GM13976 (cell line): ENCODE measurements at regions not wholly inside any gene's neighbourhood (a gene's known extent, or its start where the extent isn't known, plus 50 kb on each side); places are given as distances from the start of the nearest gene placed in this dataset.
"Not testable (repeated sequence)": the region's sequence is repeated elsewhere in the genome, so short reads cannot be mapped to it uniquely, and the experiment has no call there.

Experiments used
- DNase-seq: peaks from one replicate; pipeline ENCODE4 v3.0.0; 2012; ENCODE audit warnings: low spot score
- in situ Hi-C: fragments of 300-500 bp; cut with MboI; formaldehyde crosslinking; loops from one replicate; pipeline ENCODE4 v1.12.0; 2022; ENCODE audit warnings: low sequenced_read_pairs, mixed read lengths, inconsistent platforms; ENCODE audit not compliant: unreplicated experiment
- TF ChIP-seq, protein P1 (sequence below): IDR thresholded peaks from 2 replicates; pipeline ENCODE4 v1.5.1; 2012; ENCODE audit warnings: borderline replicate concordance, mild to moderate bottlenecking; ENCODE audit not compliant: insufficient read depth; ENCODE audit errors: extremely low read depth, missing control alignments, control extremely low read depth

DNA sequence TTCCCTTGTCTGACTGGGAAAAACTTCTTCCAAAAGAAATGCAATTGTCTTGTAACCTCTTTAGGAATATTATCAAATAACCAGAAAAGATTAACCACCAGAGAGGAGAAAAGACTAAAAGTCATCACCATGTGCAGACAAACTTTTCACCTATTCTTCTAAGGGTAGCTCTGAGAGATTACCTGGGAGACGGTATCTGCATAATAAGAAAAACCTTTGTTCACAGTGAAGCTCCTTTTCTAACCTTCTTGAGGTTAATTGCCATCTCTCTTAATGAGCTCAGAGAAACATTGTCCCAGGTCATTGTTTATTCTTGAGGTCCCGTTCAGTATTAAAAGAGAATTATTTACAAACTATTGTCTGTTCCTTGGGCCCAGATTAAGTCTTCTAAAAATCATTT is 1091.2 kb upstream of the LRRTM1 start:
- TF ChIP-seq, protein P1, sequence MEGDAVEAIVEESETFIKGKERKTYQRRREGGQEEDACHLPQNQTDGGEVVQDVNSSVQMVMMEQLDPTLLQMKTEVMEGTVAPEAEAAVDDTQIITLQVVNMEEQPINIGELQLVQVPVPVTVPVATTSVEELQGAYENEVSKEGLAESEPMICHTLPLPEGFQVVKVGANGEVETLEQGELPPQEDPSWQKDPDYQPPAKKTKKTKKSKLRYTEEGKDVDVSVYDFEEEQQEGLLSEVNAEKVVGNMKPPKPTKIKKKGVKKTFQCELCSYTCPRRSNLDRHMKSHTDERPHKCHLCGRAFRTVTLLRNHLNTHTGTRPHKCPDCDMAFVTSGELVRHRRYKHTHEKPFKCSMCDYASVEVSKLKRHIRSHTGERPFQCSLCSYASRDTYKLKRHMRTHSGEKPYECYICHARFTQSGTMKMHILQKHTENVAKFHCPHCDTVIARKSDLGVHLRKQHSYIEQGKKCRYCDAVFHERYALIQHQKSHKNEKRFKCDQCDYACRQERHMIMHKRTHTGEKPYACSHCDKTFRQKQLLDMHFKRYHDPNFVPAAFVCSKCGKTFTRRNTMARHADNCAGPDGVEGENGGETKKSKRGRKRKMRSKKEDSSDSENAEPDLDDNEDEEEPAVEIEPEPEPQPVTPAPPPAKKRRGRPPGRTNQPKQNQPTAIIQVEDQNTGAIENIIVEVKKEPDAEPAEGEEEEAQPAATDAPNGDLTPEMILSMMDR: no peak
- in situ Hi-C loops: no loop called here
- no peak for DNase-seq

GRCh38 chr2:81389203-81389602 is 1084.7 kb upstream of the LRRTM1 start:
- DNase-seq: no peak
- in situ Hi-C loops: no loop called here
- TF ChIP-seq, protein P1: peak; percentile 21

DNA sequence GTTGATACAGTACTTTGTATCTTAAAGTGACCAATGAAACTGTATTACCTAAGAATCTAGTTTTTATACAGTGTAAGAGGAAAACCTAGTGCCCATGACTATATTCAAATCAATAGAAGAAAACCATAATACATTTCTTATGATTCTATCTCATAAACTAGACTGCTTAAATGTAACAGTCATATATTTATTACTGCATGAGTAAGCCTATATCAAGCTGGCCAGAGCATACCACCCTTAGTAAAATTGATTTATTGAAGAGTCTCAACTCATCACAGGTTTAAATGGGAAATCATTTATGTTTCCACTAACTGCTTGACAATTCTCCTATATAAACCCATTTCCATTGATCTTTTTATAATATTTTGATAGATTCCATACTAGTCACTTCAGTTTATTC is 1059.2 kb upstream of the LRRTM1 start:
- TF ChIP-seq, protein P1: no peak
- DNase-seq: no peak
- in situ Hi-C loops: no loop called here

- DNase-seq, in situ Hi-C loops: not testable (repeated sequence)
Measured at GRCh38 chr2:81362468-81362867, 1057.9 kb upstream of the LRRTM1 start.

DNA sequence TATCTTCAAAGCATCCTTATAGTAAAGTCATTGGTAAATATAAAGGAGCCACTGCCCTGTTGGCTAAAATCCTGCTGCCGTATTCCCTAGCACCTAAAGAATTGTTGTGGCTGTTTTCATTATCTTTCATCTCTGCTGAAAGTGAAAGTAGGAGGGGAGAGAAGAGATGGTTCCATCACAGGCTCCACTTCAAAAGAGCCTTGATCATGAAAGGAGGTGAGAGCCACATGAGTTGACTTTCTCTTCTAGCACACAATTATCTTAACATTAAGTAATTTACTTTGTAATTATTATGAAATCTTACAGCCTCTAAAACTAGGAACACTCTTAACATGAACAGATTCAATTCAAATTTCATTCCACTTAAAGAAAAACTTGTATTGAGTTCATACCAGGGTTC is 1050.9 kb upstream of the LRRTM1 start:
- DNase-seq: no peak
- TF ChIP-seq, protein P1: no peak
- in situ Hi-C loops: no loop called here

GRCh38 chr2:81334046-81334445 is 1029.5 kb upstream of the LRRTM1 start:
- TF ChIP-seq, protein P1: no peak
- no peak for DNase-seq
- in situ Hi-C loops: no loop called here

- in situ Hi-C loops: no loop called here
- TF ChIP-seq, protein P1: no peak
- no peak for DNase-seq
Measured at GRCh38 chr2:81328968-81329367, 1024.4 kb upstream of the LRRTM1 start.
